ENCODE measurements at regions not wholly inside any gene's neighbourhood (a gene's known extent, or its start where the extent isn't known, plus 50 kb on each side); places are given as distances from the start of the nearest gene placed in this dataset.

- ATAC-seq = no peak
- Histone ChIP-seq H3K4me1 (ENCODE audit: control insufficient read depth, insufficient read depth, low read length) (no peaks in the 10 kb centered on the region), H3K27ac (ENCODE audit: low read length) (no peak overlapping the region), H3K36me3 (ENCODE audit: control insufficient read depth, insufficient read depth, low read length) (no peaks in the 10 kb centered on the region), H3K9me3 (ENCODE audit: control insufficient read depth, insufficient read depth, low read length) (peaks cover 7% of the 10 kb centered on the region), H3K4me3 (ENCODE audit: low read length) (no peak overlapping the region), H3K27me3 (ENCODE audit: control insufficient read depth, insufficient read depth, low read length) (no peaks in the 10 kb centered on the region)
- 89% methylated on average over 1 of the region's 1 CpG for WGBS (ENCODE audit: insufficient coverage)
- peaks cover 7% of the 10 kb centered on the region for H3K36me3 Mint-ChIP-seq
- H3K9me3 Mint-ChIP-seq = peaks cover 8 to 15% of the 10 kb centered on the region in 2 donors
- H3K27me3 Mint-ChIP-seq (ENCODE audit: low read depth in 2 of 2) = no peaks in the 10 kb centered on the region
- H3K4me1 Mint-ChIP-seq = no peaks in the 10 kb centered on the region
- TF ChIP-seq, protein P1, sequence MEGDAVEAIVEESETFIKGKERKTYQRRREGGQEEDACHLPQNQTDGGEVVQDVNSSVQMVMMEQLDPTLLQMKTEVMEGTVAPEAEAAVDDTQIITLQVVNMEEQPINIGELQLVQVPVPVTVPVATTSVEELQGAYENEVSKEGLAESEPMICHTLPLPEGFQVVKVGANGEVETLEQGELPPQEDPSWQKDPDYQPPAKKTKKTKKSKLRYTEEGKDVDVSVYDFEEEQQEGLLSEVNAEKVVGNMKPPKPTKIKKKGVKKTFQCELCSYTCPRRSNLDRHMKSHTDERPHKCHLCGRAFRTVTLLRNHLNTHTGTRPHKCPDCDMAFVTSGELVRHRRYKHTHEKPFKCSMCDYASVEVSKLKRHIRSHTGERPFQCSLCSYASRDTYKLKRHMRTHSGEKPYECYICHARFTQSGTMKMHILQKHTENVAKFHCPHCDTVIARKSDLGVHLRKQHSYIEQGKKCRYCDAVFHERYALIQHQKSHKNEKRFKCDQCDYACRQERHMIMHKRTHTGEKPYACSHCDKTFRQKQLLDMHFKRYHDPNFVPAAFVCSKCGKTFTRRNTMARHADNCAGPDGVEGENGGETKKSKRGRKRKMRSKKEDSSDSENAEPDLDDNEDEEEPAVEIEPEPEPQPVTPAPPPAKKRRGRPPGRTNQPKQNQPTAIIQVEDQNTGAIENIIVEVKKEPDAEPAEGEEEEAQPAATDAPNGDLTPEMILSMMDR (IDR thresholded peaks at IDR 0.05) = no peak
- intact Hi-C loops (cut with micrococcal nuclease) = no loop called here
- no peak for DNase-seq
- H3K27ac Mint-ChIP-seq = no peak overlapping the region
- no peak overlapping the region for H3K4me3 Mint-ChIP-seq
These were observed 1582.3 kb upstream of the TMEM132C start for GRCh38 chr12:126684703-126685102.

DNA sequence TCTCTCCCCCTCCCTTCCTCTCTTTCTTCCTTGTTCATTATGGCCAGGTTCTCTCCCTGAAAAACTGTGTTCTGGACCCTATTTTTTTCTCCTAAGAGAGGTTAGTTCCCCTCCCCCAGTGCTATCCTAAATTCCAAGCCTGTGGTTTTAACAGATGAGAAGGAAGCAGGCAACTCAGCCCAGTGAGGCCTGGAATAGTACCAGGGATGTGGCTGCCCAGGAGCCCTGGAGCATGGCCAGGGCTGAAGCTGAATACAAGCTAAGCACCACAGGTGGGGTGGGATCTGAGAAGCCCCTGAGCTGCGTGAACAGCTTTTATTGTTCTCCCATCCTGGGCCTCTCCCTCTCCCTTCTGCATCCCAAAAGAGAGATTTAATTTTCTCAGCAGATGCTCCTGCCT, 1581.3 kb upstream of the TMEM132C start:
- H3K36me3 Mint-ChIP-seq = peaks cover 7% of the 10 kb centered on the region
- H3K27me3 ChIP-seq (ENCODE audit: control insufficient read depth, insufficient read depth, low read length) = no peaks in the 10 kb centered on the region
- no peak overlapping the region for H3K27ac Mint-ChIP-seq
- H3K36me3 ChIP-seq (ENCODE audit: control insufficient read depth, insufficient read depth, low read length) = no peaks in the 10 kb centered on the region
- H3K4me3 ChIP-seq (ENCODE audit: low read length) = no peak overlapping the region
- TF ChIP-seq, protein P1 (IDR thresholded peaks at IDR 0.05) = no peak
- no peak for DNase-seq
- WGBS (ENCODE audit: insufficient coverage) = 47% methylated on average over 1 of the region's 1 CpG
- no peak for ATAC-seq
- H3K27ac ChIP-seq (ENCODE audit: low read length) = no peak overlapping the region
- intact Hi-C loops (cut with micrococcal nuclease) = no loop called here
- H3K9me3 ChIP-seq (ENCODE audit: control insufficient read depth, insufficient read depth, low read length) = peaks cover 7% of the 10 kb centered on the region
- H3K4me1 ChIP-seq (ENCODE audit: control insufficient read depth, insufficient read depth, low read length) = no peaks in the 10 kb centered on the region
- no peaks in the 10 kb centered on the region for H3K4me1 Mint-ChIP-seq
- H3K9me3 Mint-ChIP-seq = peaks cover 8 to 14% of the 10 kb centered on the region in 2 donors
- H3K27me3 Mint-ChIP-seq (ENCODE audit: low read depth in 2 of 2) = no peaks in the 10 kb centered on the region
- no peak overlapping the region for H3K4me3 Mint-ChIP-seq

GRCh38 chr12:126688556-126688955, 1578.4 kb upstream of the TMEM132C start:
- no peaks in the 10 kb centered on the region for H3K4me1 Mint-ChIP-seq
- no peaks in the 10 kb centered on the region for H3K27me3 ChIP-seq (ENCODE audit: control insufficient read depth, insufficient read depth, low read length)
- intact Hi-C loops (cut with micrococcal nuclease) = no loop called here
- 90% methylated on average over 4 of the region's 4 CpGs for WGBS (ENCODE audit: insufficient coverage)
- no peak overlapping the region for H3K27ac ChIP-seq (ENCODE audit: low read length)
- no peak for ATAC-seq
- H3K9me3 ChIP-seq (ENCODE audit: control insufficient read depth, insufficient read depth, low read length) = peaks cover 5% of the 10 kb centered on the region
- H3K9me3 Mint-ChIP-seq = peaks cover 7 to 8% of the 10 kb centered on the region in 2 donors
- DNase-seq = no peak
- H3K27ac Mint-ChIP-seq = no peak overlapping the region
- no peak overlapping the region for H3K4me3 Mint-ChIP-seq
- H3K27me3 Mint-ChIP-seq (ENCODE audit: low read depth in 2 of 2) = no peaks in the 10 kb centered on the region
- no peaks in the 10 kb centered on the region for H3K4me1 ChIP-seq (ENCODE audit: control insufficient read depth, insufficient read depth, low read length)
- TF ChIP-seq, protein P1 (IDR thresholded peaks at IDR 0.05) = no peak
- no peak overlapping the region for H3K4me3 ChIP-seq (ENCODE audit: low read length)
- no peaks in the 10 kb centered on the region for H3K36me3 ChIP-seq (ENCODE audit: control insufficient read depth, insufficient read depth, low read length)
- H3K36me3 Mint-ChIP-seq = peaks cover 7% of the 10 kb centered on the region

- 98% methylated on average over 3 of the region's 3 CpGs for WGBS (ENCODE audit: insufficient coverage)
- Histone ChIP-seq H3K4me3 (ENCODE audit: low read length) (no peak overlapping the region), H3K36me3 (ENCODE audit: control insufficient read depth, insufficient read depth, low read length) (no peaks in the 10 kb centered on the region), H3K27me3 (ENCODE audit: control insufficient read depth, insufficient read depth, low read length) (no peaks in the 10 kb centered on the region), H3K27ac (ENCODE audit: low read length) (no peak overlapping the region), H3K4me1 (ENCODE audit: control insufficient read depth, insufficient read depth, low read length) (no peaks in the 10 kb centered on the region), H3K9me3 (ENCODE audit: control insufficient read depth, insufficient read depth, low read length) (peaks cover 3% of the 10 kb centered on the region)
- ATAC-seq = no peak
- TF ChIP-seq, protein P1 (IDR thresholded peaks at IDR 0.05) = no peak
- H3K4me3 Mint-ChIP-seq = no peak overlapping the region
- H3K4me1 Mint-ChIP-seq = no peaks in the 10 kb centered on the region
- no peaks in the 10 kb centered on the region for H3K36me3 Mint-ChIP-seq
- H3K9me3 Mint-ChIP-seq = peaks cover 4 to 6% of the 10 kb centered on the region in 2 donors
- intact Hi-C loops (cut with micrococcal nuclease) = no loop called here
- no peaks in the 10 kb centered on the region for H3K27me3 Mint-ChIP-seq (ENCODE audit: low read depth in 2 of 2)
- no peak overlapping the region for H3K27ac Mint-ChIP-seq
- no peak for DNase-seq
These were observed 1566.9 kb upstream of the TMEM132C start for GRCh38 chr12:126700096-126700495.

Measured in natural killer cell (primary cell).